ENCODE measurements at regions not wholly inside any gene's neighbourhood (a gene's known extent, or its start where the extent isn't known, plus 50 kb on each side); places are given as distances from the start of the nearest gene placed in this dataset.

GRCh38 chr18:24561369-24561965, 101.0 kb downstream of the HRH4 start:
- DNase-seq (ENCODE audit: low spot score): no peak

- DNase-seq (ENCODE audit: low spot score): no peak
These were observed 106.8 kb downstream of the HRH4 start for GRCh38 chr18:24567199-24567598.

- DNase-seq (ENCODE audit: low spot score): no peak
These were observed 110.3 kb downstream of the HRH4 start for GRCh38 chr18:24570716-24571115.

GRCh38 chr18:24582771-24583170, 122.3 kb downstream of the HRH4 start:
- DNase-seq (ENCODE audit: low spot score): no peak

GRCh38 chr18:24584205-24584604, 123.8 kb downstream of the HRH4 start:
- no peak for DNase-seq (ENCODE audit: low spot score)

GRCh38 chr18:24584813-24585212, 124.4 kb downstream of the HRH4 start:
- DNase-seq (ENCODE audit: low spot score): no peak

GRCh38 chr18:24585996-24586566, 125.6 kb downstream of the HRH4 start:
- DNase-seq (ENCODE audit: low spot score): no peak

- no peak for DNase-seq (ENCODE audit: low spot score)
These were observed 126.4 kb downstream of the HRH4 start for GRCh38 chr18:24586662-24587360.

GRCh38 chr18:24588440-24588839, 128.0 kb downstream of the HRH4 start:
- DNase-seq (ENCODE audit: low spot score): no peak

GRCh38 chr18:24590946-24591345, 130.5 kb downstream of the HRH4 start:
- DNase-seq (ENCODE audit: low spot score): no peak

GRCh38 chr18:24593401-24593800, 133.0 kb downstream of the HRH4 start:
- DNase-seq (ENCODE audit: low spot score): no peak

- DNase-seq (ENCODE audit: low spot score): no peak
These were observed 133.4 kb downstream of the HRH4 start for GRCh38 chr18:24593886-24594285.

GRCh38 chr18:24595561-24596031, 135.2 kb downstream of the HRH4 start:
- DNase-seq (ENCODE audit: low spot score): no peak

GRCh38 chr18:24600076-24600654, 139.7 kb downstream of the HRH4 start:
- DNase-seq (ENCODE audit: low spot score): peak; percentile 55

- DNase-seq (ENCODE audit: low spot score): no peak
These were observed 141.1 kb downstream of the HRH4 start for GRCh38 chr18:24601585-24601984.

- no peak for DNase-seq (ENCODE audit: low spot score)
These were observed 141.8 kb downstream of the HRH4 start for GRCh38 chr18:24602201-24602600.

GRCh38 chr18:24603151-24603550, 142.7 kb downstream of the HRH4 start:
- no peak for DNase-seq (ENCODE audit: low spot score)

- DNase-seq (ENCODE audit: low spot score): no peak
These were observed 145.0 kb downstream of the HRH4 start for GRCh38 chr18:24605444-24605843.

- no peak for DNase-seq (ENCODE audit: low spot score)
These were observed 148.8 kb downstream of the HRH4 start for GRCh38 chr18:24609254-24609653.

- no peak for DNase-seq (ENCODE audit: low spot score)
These were observed 150.6 kb downstream of the HRH4 start for GRCh38 chr18:24611075-24611474.

GRCh38 chr18:24613896-24614640, 153.6 kb downstream of the HRH4 start:
- DNase-seq (ENCODE audit: low spot score): no peak

- no peak for DNase-seq (ENCODE audit: low spot score)
These were observed 156.2 kb downstream of the HRH4 start for GRCh38 chr18:24616653-24617052.

Measured in NAMALWA (cell line).